NCI-H69 (cell line): ENCODE measurements at regions not wholly inside any gene's neighbourhood (a gene's known extent, or its start where the extent isn't known, plus 50 kb on each side); places are given as distances from the start of the nearest gene placed in this dataset.

Source experiments
- DNase-seq: peaks from one replicate; lab custom pipeline; 2025; lab: John Stamatoyannopoulos, UW

- DNase-seq: no peak
These were observed 62.4 kb upstream of the MKLN1 start for GRCh38 chr7:131265227-131265626.

GRCh38 chr7:131267631-131268030 lies 60.0 kb upstream of the MKLN1 start:
- no peak for DNase-seq

- DNase-seq: no peak
These were observed 58.8 kb upstream of the MKLN1 start for GRCh38 chr7:131268906-131269305.

- DNase-seq: no peak
These were observed 55.6 kb upstream of the MKLN1 start for GRCh38 chr7:131272086-131272485.

- DNase-seq: no peak
These were observed 52.7 kb upstream of the MKLN1 start for GRCh38 chr7:131274986-131275385.

GRCh38 chr7:131276190-131276589 lies 51.5 kb upstream of the MKLN1 start:
- DNase-seq: no peak

GRCh38 chr7:131276748-131277147 lies 50.9 kb upstream of the MKLN1 start:
- no peak for DNase-seq
